ENCODE measurements at regions not wholly inside any gene's neighbourhood (a gene's known extent, or its start where the extent isn't known, plus 50 kb on each side); places are given as distances from the start of the nearest gene placed in this dataset.
"Not testable (repeated sequence)": the region's sequence is repeated elsewhere in the genome, so short reads cannot be mapped to it uniquely, and the experiment has no call there.

GRCh38 chr1:29767088-29767685, 530.9 kb downstream of the PTPRU start:
- DNase-seq: no peak

GRCh38 chr1:29762635-29763034, 526.3 kb downstream of the PTPRU start:
- no peak for DNase-seq

GRCh38 chr1:29761159-29761928, 525.0 kb downstream of the PTPRU start:
- DNase-seq: no peak

- DNase-seq: no peak
Observed at GRCh38 chr1:29760067-29760564, 523.8 kb downstream of the PTPRU start.

GRCh38 chr1:29758781-29759499, 522.6 kb downstream of the PTPRU start:
- DNase-seq: no peak

GRCh38 chr1:29757866-29758780, 521.8 kb downstream of the PTPRU start:
- no peak for DNase-seq

GRCh38 chr1:29756901-29757725, 520.8 kb downstream of the PTPRU start:
- no peak for DNase-seq

GRCh38 chr1:29756498-29756897, 520.2 kb downstream of the PTPRU start:
- no peak for DNase-seq

GRCh38 chr1:29756085-29756484, 519.8 kb downstream of the PTPRU start:
- DNase-seq: no peak

GRCh38 chr1:29755412-29756015, 519.2 kb downstream of the PTPRU start:
- DNase-seq: not testable (repeated sequence)

- DNase-seq: no peak
Observed at GRCh38 chr1:29754573-29755375, 518.5 kb downstream of the PTPRU start.

GRCh38 chr1:29753771-29754572, 517.6 kb downstream of the PTPRU start:
- peak; percentile 56 for DNase-seq

GRCh38 chr1:29753244-29753643, 516.9 kb downstream of the PTPRU start:
- no peak for DNase-seq

- DNase-seq: no peak
Observed at GRCh38 chr1:29752141-29752540, 515.8 kb downstream of the PTPRU start.

- DNase-seq: peak; percentile 94
Observed at GRCh38 chr1:29749024-29749945, 513.0 kb downstream of the PTPRU start.

- no peak for DNase-seq
Observed at GRCh38 chr1:29747196-29747595, 510.9 kb downstream of the PTPRU start.

GRCh38 chr1:29746076-29746665, 509.8 kb downstream of the PTPRU start:
- DNase-seq: no peak
